ENCODE measurements at regions not wholly inside any gene's neighbourhood (a gene's known extent, or its start where the extent isn't known, plus 50 kb on each side); places are given as distances from the start of the nearest gene placed in this dataset.

GRCh38 chr5:124644582-124644981 is 101.9 kb downstream of the ZNF608 start:
- no peak for TF ChIP-seq CTCF (IDR thresholded peaks at IDR 0.05)
- Histone ChIP-seq H3K27ac (no peak overlapping the region), H3K9me3 (no peaks in the 10 kb centered on the region), H3K27me3 (replicated peaks; ENCODE audit: insufficient read depth) (no peaks in the 10 kb centered on the region), H3K36me3 (no peaks in the 10 kb centered on the region), H3K4me3 (no peak overlapping the region), H3K4me1 (ENCODE audit: control insufficient read depth in 1 of 2, low read depth in 2 of 2) (peaks cover 0 to 7% of the 10 kb centered on the region in 2 donors)
- no peak for ATAC-seq (ENCODE audit: insufficient number of reproducible peaks, low FRiP score, low read depth)
- no peak for DNase-seq (ENCODE audit: low spot score)

GRCh38 chr5:124644138-124644537 is 102.3 kb downstream of the ZNF608 start:
- no peaks in the 10 kb centered on the region for H3K27me3 ChIP-seq (replicated peaks; ENCODE audit: insufficient read depth)
- DNase-seq (ENCODE audit: low spot score) (no peak), ATAC-seq (ENCODE audit: insufficient number of reproducible peaks, low FRiP score, low read depth) (no peak)
- peaks cover 0 to 3% of the 10 kb centered on the region in 2 donors for H3K4me1 ChIP-seq (ENCODE audit: control insufficient read depth in 1 of 2, low read depth in 2 of 2)
- TF ChIP-seq CTCF (IDR thresholded peaks at IDR 0.05) = no peak
- no peak overlapping the region for H3K27ac ChIP-seq
- peaks cover 2% of the 10 kb centered on the region for H3K36me3 ChIP-seq
- H3K9me3 ChIP-seq = no peaks in the 10 kb centered on the region
- no peak overlapping the region for H3K4me3 ChIP-seq

- H3K9me3 ChIP-seq = no peaks in the 10 kb centered on the region
- no peaks in the 10 kb centered on the region for H3K27me3 ChIP-seq (replicated peaks; ENCODE audit: insufficient read depth)
- no peak for TF ChIP-seq CTCF (IDR thresholded peaks at IDR 0.05)
- no peaks in the 10 kb centered on the region for H3K4me1 ChIP-seq (ENCODE audit: control insufficient read depth in 1 of 2, low read depth in 2 of 2)
- no peak overlapping the region for H3K4me3 ChIP-seq
- DNase-seq (ENCODE audit: low spot score) = no peak
- H3K27ac ChIP-seq = no peak overlapping the region
- peaks cover 3% of the 10 kb centered on the region for H3K36me3 ChIP-seq
- no peak for ATAC-seq (ENCODE audit: insufficient number of reproducible peaks, low FRiP score, low read depth)
Measured at GRCh38 chr5:124643336-124643735, 103.1 kb downstream of the ZNF608 start.

- Histone ChIP-seq H3K27me3 (replicated peaks; ENCODE audit: insufficient read depth) (no peaks in the 10 kb centered on the region), H3K4me3 (no peak overlapping the region), H3K9me3 (no peaks in the 10 kb centered on the region), H3K27ac (no peak overlapping the region), H3K4me1 (ENCODE audit: control insufficient read depth in 1 of 2, low read depth in 2 of 2) (no peaks in the 10 kb centered on the region), H3K36me3 (peaks cover 3% of the 10 kb centered on the region)
- no peak for DNase-seq (ENCODE audit: low spot score)
- no peak for ATAC-seq (ENCODE audit: insufficient number of reproducible peaks, low FRiP score, low read depth)
- TF ChIP-seq CTCF (IDR thresholded peaks at IDR 0.05) = no peak
Measured at GRCh38 chr5:124642151-124642550, 104.3 kb downstream of the ZNF608 start.

- no peaks in the 10 kb centered on the region for H3K4me1 ChIP-seq (ENCODE audit: control insufficient read depth in 1 of 2, low read depth in 2 of 2)
- no peak overlapping the region for H3K4me3 ChIP-seq
- H3K36me3 ChIP-seq = peaks cover 3% of the 10 kb centered on the region
- DNase-seq (ENCODE audit: low spot score) (no peak), ATAC-seq (ENCODE audit: insufficient number of reproducible peaks, low FRiP score, low read depth) (no peak)
- H3K27me3 ChIP-seq (replicated peaks; ENCODE audit: insufficient read depth) = no peaks in the 10 kb centered on the region
- TF ChIP-seq CTCF (IDR thresholded peaks at IDR 0.05) = no peak
- H3K27ac ChIP-seq = no peak overlapping the region
- no peaks in the 10 kb centered on the region for H3K9me3 ChIP-seq
Measured at GRCh38 chr5:124641154-124641792, 105.2 kb downstream of the ZNF608 start.

Measured in thoracic aorta (tissue), 2 donors.